ENCODE measurements at regions not wholly inside any gene's neighbourhood (a gene's known extent, or its start where the extent isn't known, plus 50 kb on each side); places are given as distances from the start of the nearest gene placed in this dataset.
"Not testable (repeated sequence)": the region's sequence is repeated elsewhere in the genome, so short reads cannot be mapped to it uniquely, and the experiment has no call there.

DNA sequence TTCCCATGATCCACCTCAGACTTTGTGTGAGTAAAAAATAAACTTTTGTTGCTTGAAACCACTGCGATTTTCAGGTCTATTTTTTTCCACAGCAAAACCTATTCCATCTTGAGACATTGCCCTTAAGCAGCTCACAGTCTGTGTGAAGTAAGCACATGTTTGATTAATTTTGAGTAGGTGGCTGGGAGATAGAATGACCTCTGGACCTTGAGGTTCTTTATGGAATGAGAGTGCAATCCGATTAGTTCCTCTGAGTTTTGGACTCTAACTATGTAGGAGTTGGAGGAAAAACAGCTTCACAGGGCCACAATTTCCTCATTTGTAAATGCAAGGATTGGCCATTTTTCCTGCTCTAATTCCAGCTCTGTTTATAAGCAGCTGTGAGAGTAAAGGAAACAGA lies 234.1 kb upstream of the IGFBP7 start:
- DNase-seq (ENCODE audit: insufficient read length, low spot score) (no peak), FAIRE-seq (no peak)
- TF ChIP-seq, protein P1, sequence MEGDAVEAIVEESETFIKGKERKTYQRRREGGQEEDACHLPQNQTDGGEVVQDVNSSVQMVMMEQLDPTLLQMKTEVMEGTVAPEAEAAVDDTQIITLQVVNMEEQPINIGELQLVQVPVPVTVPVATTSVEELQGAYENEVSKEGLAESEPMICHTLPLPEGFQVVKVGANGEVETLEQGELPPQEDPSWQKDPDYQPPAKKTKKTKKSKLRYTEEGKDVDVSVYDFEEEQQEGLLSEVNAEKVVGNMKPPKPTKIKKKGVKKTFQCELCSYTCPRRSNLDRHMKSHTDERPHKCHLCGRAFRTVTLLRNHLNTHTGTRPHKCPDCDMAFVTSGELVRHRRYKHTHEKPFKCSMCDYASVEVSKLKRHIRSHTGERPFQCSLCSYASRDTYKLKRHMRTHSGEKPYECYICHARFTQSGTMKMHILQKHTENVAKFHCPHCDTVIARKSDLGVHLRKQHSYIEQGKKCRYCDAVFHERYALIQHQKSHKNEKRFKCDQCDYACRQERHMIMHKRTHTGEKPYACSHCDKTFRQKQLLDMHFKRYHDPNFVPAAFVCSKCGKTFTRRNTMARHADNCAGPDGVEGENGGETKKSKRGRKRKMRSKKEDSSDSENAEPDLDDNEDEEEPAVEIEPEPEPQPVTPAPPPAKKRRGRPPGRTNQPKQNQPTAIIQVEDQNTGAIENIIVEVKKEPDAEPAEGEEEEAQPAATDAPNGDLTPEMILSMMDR (IDR thresholded peaks at IDR 0.05; ENCODE audit: insufficient read depth, missing control alignments), result no peak

GRCh38 chr4:57342411-57342810 lies 232.2 kb upstream of the IGFBP7 start:
- FAIRE-seq (no peak), DNase-seq (ENCODE audit: insufficient read length, low spot score) (no peak)
- TF ChIP-seq, protein P1 (IDR thresholded peaks at IDR 0.05; ENCODE audit: insufficient read depth, missing control alignments), result no peak

- DNase-seq (ENCODE audit: insufficient read length, low spot score); FAIRE-seq: not testable (repeated sequence)
These were observed 228.7 kb upstream of the IGFBP7 start for GRCh38 chr4:57338861-57339260.

GRCh38 chr4:57333684-57334083 lies 223.5 kb upstream of the IGFBP7 start:
- TF ChIP-seq, protein P1 (IDR thresholded peaks at IDR 0.05; ENCODE audit: insufficient read depth, missing control alignments), result no peak
- DNase-seq (ENCODE audit: insufficient read length, low spot score) (no peak), FAIRE-seq (no peak)

GRCh38 chr4:57331959-57332358 lies 221.8 kb upstream of the IGFBP7 start:
- TF ChIP-seq, protein P1 (IDR thresholded peaks at IDR 0.05; ENCODE audit: insufficient read depth, missing control alignments), result no peak
- FAIRE-seq (no peak), DNase-seq (ENCODE audit: insufficient read length, low spot score) (no peak)

- FAIRE-seq, result no peak
- TF ChIP-seq, protein P1 (IDR thresholded peaks at IDR 0.05; ENCODE audit: insufficient read depth, missing control alignments), result no peak
- DNase-seq (ENCODE audit: insufficient read length, low spot score), result no peak
These were observed 219.1 kb upstream of the IGFBP7 start for GRCh38 chr4:57329279-57329678.

DNA sequence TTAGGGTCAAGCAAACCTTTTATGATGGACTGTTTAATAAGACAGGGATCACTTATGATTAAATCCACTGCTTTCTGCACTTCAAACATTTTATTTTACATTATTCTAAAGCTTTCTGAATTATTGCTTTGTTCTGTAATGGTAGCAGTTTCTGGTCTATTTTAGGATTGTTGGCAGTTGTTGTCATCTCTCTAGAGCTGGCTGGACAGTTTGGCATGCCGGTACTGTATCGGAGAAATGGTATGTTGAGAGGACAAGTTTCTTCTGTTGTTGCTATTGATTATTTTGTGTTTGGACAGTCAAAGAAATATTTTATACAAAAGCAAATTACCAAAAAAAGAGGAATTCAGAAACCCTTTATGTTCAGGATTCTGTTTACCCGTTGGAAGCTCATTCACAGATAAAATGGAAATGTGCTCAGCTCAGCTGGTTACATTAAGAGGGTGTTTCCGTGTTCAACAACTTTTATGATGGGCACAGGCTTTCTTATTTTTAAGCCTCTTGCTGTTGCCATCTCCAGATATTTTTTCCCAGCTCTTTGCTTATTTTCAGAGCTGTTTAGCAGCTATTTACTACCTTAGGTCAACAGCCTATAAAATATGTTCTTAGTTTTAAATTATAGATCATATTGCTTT lies 214.6 kb upstream of the IGFBP7 start:
- FAIRE-seq (no peak), DNase-seq (ENCODE audit: insufficient read length, low spot score) (no peak)
- TF ChIP-seq, protein P1 (IDR thresholded peaks at IDR 0.05; ENCODE audit: insufficient read depth, missing control alignments), result no peak

DNA sequence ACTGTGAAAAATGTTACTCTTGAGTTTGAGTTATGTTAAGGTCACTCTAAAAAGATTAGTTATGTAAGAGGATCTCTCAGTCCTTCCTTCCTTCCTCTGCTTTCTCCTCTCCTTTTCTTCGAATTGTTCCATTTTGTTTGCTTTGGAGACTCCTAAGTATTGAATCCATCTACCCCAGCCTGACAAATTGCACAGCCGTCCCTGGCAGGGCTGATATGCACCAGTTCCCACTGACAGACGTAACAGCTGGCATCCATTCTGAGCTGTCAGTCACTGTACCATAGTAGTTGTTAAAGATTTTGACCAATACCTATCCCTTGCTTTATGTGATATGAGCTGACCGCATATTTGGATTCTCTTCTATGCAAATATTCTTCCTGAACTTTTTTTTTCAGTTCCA lies 210.7 kb upstream of the IGFBP7 start:
- DNase-seq (ENCODE audit: insufficient read length, low spot score), result no peak
- TF ChIP-seq, protein P1 (IDR thresholded peaks at IDR 0.05; ENCODE audit: insufficient read depth, missing control alignments), result no peak
- FAIRE-seq, result no peak

Measured in D721Med (cell line).